Thoracic aorta (tissue), 2 donors: ENCODE measurements at regions not wholly inside any gene's neighbourhood (a gene's known extent, or its start where the extent isn't known, plus 50 kb on each side); places are given as distances from the start of the nearest gene placed in this dataset.

Experiments
- ATAC-seq: fragments of 150-250 bp; one replicate; pipeline ENCODE4 v1.8.0; 2017; ENCODE audit warnings: low read depth; ENCODE audit not compliant: insufficient number of reproducible peaks, low FRiP score
- DNase-seq: peaks from one replicate; pipeline ENCODE4 v3.0.0-alpha.2; 2020; ENCODE audit warnings: low spot score
- H3K27ac ChIP-seq, 2 donors: fragments of 200-600 bp; sonication (generic); 1 replicate in 1 of 2; 2 replicates in 1 of 2; pipeline ENCODE4 v1.5.1; 2016; ENCODE audit warnings: mild to moderate bottlenecking in 2 of 2, moderate library complexity in 2 of 2
- H3K27me3 ChIP-seq: fragments of 200-600 bp; sonication (generic); replicated peaks from 2 replicates; pipeline ENCODE4 v1.6.0; 2016; ENCODE audit warnings: mild to moderate bottlenecking; ENCODE audit not compliant: insufficient read depth
- H3K36me3 ChIP-seq: fragments of 200-600 bp; sonication (generic); one replicate; pipeline ENCODE4 v1.5.1; 2016
- H3K4me1 ChIP-seq, 2 donors: fragments of 200-600 bp; sonication (generic); 1 replicate in 1 of 2; 2 replicates in 1 of 2; pipeline versions ENCODE4 v1.5.1 to v1.6.0; 2016; ENCODE audit warnings: low read depth in 2 of 2, mild to moderate bottlenecking in 1 of 2; ENCODE audit not compliant: control insufficient read depth in 1 of 2
- H3K4me3 ChIP-seq: fragments of 200-600 bp; sonication (generic); 2 replicates; pipeline ENCODE4 v1.5.1; 2016; ENCODE audit warnings: mild to moderate bottlenecking
- H3K9me3 ChIP-seq: fragments of 200-600 bp; sonication (generic); 2 replicates; pipeline ENCODE4 v1.5.1; 2016
- TF ChIP-seq, protein P1 (sequence below): fragments of 200-600 bp; sonication (generic); IDR thresholded peaks from one replicate; pipeline ENCODE4 v1.5.1; 2019; ENCODE audit warnings: antibody characterized with exemption

DNA sequence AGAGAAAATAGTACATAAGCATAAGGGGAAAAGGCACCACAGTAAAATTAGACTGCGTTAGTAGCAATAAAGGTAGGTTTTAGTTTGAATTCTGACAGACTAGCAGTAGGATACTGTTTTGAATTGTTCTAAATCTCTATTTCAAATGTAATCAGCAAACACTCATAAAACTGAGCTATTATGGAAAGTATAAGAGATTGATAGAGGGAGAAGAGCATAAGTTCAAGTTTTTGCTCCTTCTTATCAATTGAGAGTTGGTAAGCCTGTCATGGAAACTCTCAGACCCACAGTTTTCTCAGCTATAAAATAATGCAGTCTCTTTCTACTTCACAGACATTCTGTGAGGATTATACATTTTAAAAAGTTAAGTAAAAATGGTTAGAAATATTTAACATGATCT, 840.2 kb upstream of the CNTN5 start:
- Histone ChIP-seq H3K27me3 (no peaks in the 10 kb centered on the region), H3K36me3 (no peaks in the 10 kb centered on the region), H3K4me1 (no peaks in the 10 kb centered on the region), H3K4me3 (no peak overlapping the region), H3K27ac (no peak overlapping the region), H3K9me3 (no peaks in the 10 kb centered on the region)
- TF ChIP-seq, protein P1, sequence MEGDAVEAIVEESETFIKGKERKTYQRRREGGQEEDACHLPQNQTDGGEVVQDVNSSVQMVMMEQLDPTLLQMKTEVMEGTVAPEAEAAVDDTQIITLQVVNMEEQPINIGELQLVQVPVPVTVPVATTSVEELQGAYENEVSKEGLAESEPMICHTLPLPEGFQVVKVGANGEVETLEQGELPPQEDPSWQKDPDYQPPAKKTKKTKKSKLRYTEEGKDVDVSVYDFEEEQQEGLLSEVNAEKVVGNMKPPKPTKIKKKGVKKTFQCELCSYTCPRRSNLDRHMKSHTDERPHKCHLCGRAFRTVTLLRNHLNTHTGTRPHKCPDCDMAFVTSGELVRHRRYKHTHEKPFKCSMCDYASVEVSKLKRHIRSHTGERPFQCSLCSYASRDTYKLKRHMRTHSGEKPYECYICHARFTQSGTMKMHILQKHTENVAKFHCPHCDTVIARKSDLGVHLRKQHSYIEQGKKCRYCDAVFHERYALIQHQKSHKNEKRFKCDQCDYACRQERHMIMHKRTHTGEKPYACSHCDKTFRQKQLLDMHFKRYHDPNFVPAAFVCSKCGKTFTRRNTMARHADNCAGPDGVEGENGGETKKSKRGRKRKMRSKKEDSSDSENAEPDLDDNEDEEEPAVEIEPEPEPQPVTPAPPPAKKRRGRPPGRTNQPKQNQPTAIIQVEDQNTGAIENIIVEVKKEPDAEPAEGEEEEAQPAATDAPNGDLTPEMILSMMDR: no peak
- DNase-seq: no peak
- no peak for ATAC-seq

DNA sequence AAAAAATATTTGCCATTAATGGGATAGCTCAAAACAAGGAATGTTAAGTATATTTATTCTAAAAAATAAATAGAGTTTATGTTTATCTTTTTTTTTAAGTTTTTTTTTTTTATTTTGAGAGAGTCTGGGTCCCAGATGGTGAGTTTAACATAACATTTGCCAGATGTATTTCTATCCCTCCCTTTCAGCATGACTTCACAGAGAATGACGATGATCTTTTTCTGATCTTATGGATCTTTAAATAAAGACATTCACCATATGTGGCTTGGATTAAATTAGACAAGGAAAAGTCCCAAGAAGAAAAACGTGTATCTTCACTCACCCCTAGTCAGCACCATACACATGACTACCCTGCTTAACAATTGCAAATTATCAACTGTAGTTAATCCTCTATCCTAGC, 839.8 kb upstream of the CNTN5 start:
- Histone ChIP-seq H3K4me3 (no peak overlapping the region), H3K4me1 (no peaks in the 10 kb centered on the region), H3K9me3 (no peaks in the 10 kb centered on the region), H3K36me3 (no peaks in the 10 kb centered on the region), H3K27me3 (no peaks in the 10 kb centered on the region), H3K27ac (no peak overlapping the region)
- ATAC-seq (no peak), DNase-seq (no peak)
- TF ChIP-seq, protein P1: no peak

DNA sequence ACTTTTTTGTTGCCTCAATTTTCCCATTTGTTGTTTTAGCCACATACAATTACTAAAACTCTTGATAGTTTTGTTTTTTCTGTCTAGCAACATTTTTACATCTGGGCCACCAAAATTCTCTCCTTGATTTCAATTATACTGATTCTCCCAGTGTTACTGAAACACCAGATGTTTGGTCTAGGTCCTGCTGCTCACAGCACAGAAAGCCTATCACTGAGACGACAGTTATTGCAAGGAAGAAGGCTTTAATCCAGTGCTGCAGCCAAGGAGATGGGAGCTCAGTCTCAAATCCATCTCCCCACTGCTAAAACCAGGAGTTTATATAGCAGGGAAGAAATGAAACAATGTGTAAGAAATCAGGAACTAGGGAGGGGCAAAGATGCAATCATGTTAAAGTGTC, 837.7 kb upstream of the CNTN5 start:
- ATAC-seq (no peak), DNase-seq (no peak)
- Histone ChIP-seq H3K27ac (no peak overlapping the region), H3K9me3 (no peaks in the 10 kb centered on the region), H3K4me1 (no peaks in the 10 kb centered on the region), H3K36me3 (no peaks in the 10 kb centered on the region), H3K27me3 (no peaks in the 10 kb centered on the region), H3K4me3 (no peak overlapping the region)
- TF ChIP-seq, protein P1: no peak

DNA sequence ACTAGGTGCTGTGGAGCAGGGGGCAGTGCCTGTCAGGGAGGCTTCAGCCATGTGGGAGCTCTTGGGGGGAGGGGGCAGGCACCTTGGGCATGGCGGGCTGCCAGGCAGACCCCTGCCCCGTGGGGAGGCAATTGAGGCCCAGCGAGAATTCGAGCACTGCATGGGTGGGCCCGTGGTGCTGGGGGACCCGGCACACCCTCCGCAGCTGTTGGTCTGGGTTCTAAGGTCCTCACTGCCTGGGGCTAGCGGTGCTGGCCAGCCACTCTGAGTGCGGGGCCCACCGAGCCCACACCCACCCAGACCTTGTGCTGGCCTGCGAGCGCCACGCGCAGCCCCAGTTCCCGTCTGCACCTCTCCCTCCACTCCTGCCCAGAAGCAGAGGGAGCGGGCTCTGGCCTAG, 835.5 kb upstream of the CNTN5 start:
- Histone ChIP-seq H3K27me3 (no peaks in the 10 kb centered on the region), H3K4me1 (no peaks in the 10 kb centered on the region), H3K36me3 (no peaks in the 10 kb centered on the region), H3K9me3 (no peaks in the 10 kb centered on the region), H3K4me3 (no peak overlapping the region), H3K27ac (no peak overlapping the region)
- TF ChIP-seq, protein P1: no peak
- ATAC-seq (no peak), DNase-seq (no peak)

DNA sequence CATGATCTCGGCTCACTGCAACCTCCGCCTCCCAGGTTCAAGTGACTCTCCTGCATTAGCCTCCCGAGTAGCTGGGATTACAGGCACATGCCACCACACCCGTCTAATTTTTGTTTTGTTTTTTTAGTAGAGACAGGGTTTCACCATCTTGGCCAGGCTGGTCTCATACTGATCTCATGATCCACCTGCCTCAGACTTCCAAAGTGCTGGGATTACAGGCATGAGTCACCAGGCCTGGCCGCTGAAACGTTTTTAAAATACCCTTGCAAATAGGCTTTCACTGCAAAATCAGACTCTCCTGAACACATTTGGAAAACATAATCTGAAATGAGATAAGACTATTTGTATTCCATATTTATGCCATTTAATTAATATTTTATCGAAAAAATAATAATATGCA, 826.1 kb upstream of the CNTN5 start:
- ATAC-seq: no peak
- no peaks in the 10 kb centered on the region for H3K36me3 ChIP-seq
- no peak overlapping the region for H3K4me3 ChIP-seq
- no peak overlapping the region for H3K27ac ChIP-seq
- H3K9me3 ChIP-seq: no peaks in the 10 kb centered on the region
- no peaks in the 10 kb centered on the region for H3K27me3 ChIP-seq
- no peak for DNase-seq
- H3K4me1 ChIP-seq: no peaks in the 10 kb centered on the region
- TF ChIP-seq, protein P1: no peak
